Nephron progenitor cell (in vitro differentiated cells): ENCODE measurements at regions not wholly inside any gene's neighbourhood (a gene's known extent, or its start where the extent isn't known, plus 50 kb on each side); places are given as distances from the start of the nearest gene placed in this dataset.

Source experiments
- DNase-seq: peaks from one replicate; pipeline ENCODE4 v3.0.0; 2021
- H3K27ac Mint-ChIP-seq: 2 replicates; pipeline ENCODE4 v1.8.0; 2021; ENCODE audit warnings: mild to moderate bottlenecking, moderate library complexity, mixed read lengths
- H3K27me3 Mint-ChIP-seq: 2 replicates; pipeline ENCODE4 v1.8.0; 2021; ENCODE audit warnings: mild to moderate bottlenecking, low read depth, mixed read lengths; ENCODE audit not compliant: poor library complexity
- H3K36me3 Mint-ChIP-seq: 2 replicates; pipeline ENCODE4 v1.8.0; 2021; ENCODE audit warnings: low read depth, mixed read lengths
- H3K4me1 Mint-ChIP-seq: 2 replicates; pipeline ENCODE4 v1.8.0; 2021; ENCODE audit warnings: mixed read lengths
- H3K4me3 Mint-ChIP-seq: 2 replicates; pipeline ENCODE4 v1.8.0; 2021; ENCODE audit warnings: mild to moderate bottlenecking, moderate library complexity, mixed read lengths
- H3K9me3 Mint-ChIP-seq: 2 replicates; pipeline ENCODE4 v1.8.0; 2021; ENCODE audit warnings: mild to moderate bottlenecking, moderate library complexity, mixed read lengths
- CTCF ChIP-seq: fragments of 200-600 bp; sonication (generic); IDR thresholded peaks from 2 replicates; pipeline ENCODE4 v1.5.0; 2021; ENCODE audit warnings: antibody characterized with exemption

- peaks cover 13% of the 10 kb centered on the region for H3K27me3 Mint-ChIP-seq
- H3K36me3 Mint-ChIP-seq: no peaks in the 10 kb centered on the region
- H3K9me3 Mint-ChIP-seq: peaks cover 29% of the 10 kb centered on the region
- no peak overlapping the region for H3K4me3 Mint-ChIP-seq
- DNase-seq: no peak
- H3K4me1 Mint-ChIP-seq: no peaks in the 10 kb centered on the region
- TF ChIP-seq CTCF: no peak
- H3K27ac Mint-ChIP-seq: no peak overlapping the region
These were observed 477.3 kb downstream of the DCDC2C start for GRCh38 chr2:4180631-4181030.

- no peak overlapping the region for H3K27ac Mint-ChIP-seq
- TF ChIP-seq CTCF: no peak
- H3K27me3 Mint-ChIP-seq: peaks cover 13% of the 10 kb centered on the region
- H3K36me3 Mint-ChIP-seq: no peaks in the 10 kb centered on the region
- peaks cover 25% of the 10 kb centered on the region for H3K9me3 Mint-ChIP-seq
- H3K4me3 Mint-ChIP-seq: no peak overlapping the region
- no peaks in the 10 kb centered on the region for H3K4me1 Mint-ChIP-seq
- DNase-seq: no peak
These were observed 477.7 kb downstream of the DCDC2C start for GRCh38 chr2:4181062-4181461.

DNA sequence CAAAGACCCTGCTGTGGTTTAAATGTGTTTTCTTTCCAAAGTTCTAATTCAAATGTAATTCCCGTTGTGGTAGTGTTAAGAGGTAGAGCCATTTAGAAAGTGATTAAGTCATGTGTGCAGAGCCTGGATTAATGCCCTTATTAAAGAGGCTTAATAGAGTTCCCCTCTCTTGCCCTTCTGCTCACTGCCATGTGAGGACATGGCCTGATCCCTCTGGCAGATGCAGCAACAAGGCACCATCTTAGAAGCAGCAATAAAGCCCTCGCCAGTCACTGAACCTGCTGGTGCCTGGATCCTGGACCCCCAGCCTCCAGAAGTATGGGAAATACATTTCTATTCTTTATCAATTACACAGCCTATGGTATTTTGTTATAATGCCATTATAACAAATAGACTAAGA is 485.2 kb downstream of the DCDC2C start:
- no peak for TF ChIP-seq CTCF
- no peaks in the 10 kb centered on the region for H3K36me3 Mint-ChIP-seq
- peaks cover 18% of the 10 kb centered on the region for H3K9me3 Mint-ChIP-seq
- no peaks in the 10 kb centered on the region for H3K4me1 Mint-ChIP-seq
- H3K4me3 Mint-ChIP-seq: no peak overlapping the region
- H3K27me3 Mint-ChIP-seq: no peaks in the 10 kb centered on the region
- DNase-seq: no peak
- H3K27ac Mint-ChIP-seq: no peak overlapping the region

DNA sequence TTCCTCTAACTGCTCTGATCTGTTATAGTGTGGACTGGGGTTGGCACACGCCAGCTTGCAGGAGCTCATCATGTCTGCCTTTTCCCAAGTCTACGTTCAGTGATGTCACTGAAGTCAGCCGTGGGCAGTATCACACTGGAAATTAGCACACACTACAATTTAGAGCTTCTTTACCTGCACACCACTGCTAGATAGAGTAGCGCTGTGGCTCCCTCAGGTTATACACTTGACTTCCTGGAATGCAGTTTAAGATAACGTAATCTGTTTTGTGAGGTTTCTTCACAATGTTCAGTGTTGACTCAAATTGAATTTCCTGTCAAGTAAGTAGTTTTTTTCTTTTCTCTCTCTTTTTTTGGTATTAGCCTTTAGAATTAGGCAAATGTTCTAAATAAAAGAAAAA is 487.2 kb downstream of the DCDC2C start:
- no peaks in the 10 kb centered on the region for H3K4me1 Mint-ChIP-seq
- no peaks in the 10 kb centered on the region for H3K27me3 Mint-ChIP-seq
- H3K27ac Mint-ChIP-seq: no peak overlapping the region
- no peak for TF ChIP-seq CTCF
- peaks cover 18% of the 10 kb centered on the region for H3K9me3 Mint-ChIP-seq
- no peak overlapping the region for H3K4me3 Mint-ChIP-seq
- H3K36me3 Mint-ChIP-seq: no peaks in the 10 kb centered on the region
- DNase-seq: no peak

DNA sequence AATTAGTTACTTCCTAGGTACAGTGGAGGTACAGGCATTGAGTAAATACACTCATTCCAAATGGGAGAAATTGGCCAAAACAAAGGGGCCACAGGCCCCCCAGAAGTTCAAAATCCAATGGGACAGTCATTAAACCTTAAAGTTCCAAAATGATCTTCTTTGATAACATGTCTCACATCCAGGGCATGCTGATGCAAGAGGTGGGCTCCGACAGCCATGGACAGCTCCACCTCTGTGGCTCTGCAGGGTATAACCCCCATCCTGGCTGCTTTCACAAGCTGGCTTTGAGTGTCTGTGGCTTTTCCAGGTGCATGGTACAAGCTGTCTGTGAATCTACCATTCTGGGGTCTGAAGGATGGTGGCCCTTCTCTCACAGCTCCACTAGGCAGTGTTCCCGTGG is 488.7 kb downstream of the DCDC2C start:
- no peak overlapping the region for H3K27ac Mint-ChIP-seq
- no peaks in the 10 kb centered on the region for H3K4me1 Mint-ChIP-seq
- TF ChIP-seq CTCF: no peak
- peaks cover 18% of the 10 kb centered on the region for H3K9me3 Mint-ChIP-seq
- no peaks in the 10 kb centered on the region for H3K27me3 Mint-ChIP-seq
- H3K4me3 Mint-ChIP-seq: no peak overlapping the region
- DNase-seq: no peak
- H3K36me3 Mint-ChIP-seq: no peaks in the 10 kb centered on the region

- Mint-ChIP-seq H3K36me3 (no peaks in the 10 kb centered on the region), H3K4me3 (no peak overlapping the region), H3K9me3 (no peaks in the 10 kb centered on the region), H3K4me1 (no peaks in the 10 kb centered on the region), H3K27me3 (no peaks in the 10 kb centered on the region), H3K27ac (no peak overlapping the region)
- DNase-seq: no peak
- no peak for TF ChIP-seq CTCF
These were observed 511.2 kb downstream of the DCDC2C start for GRCh38 chr2:4214444-4215205.
